Neural progenitor cell (in vitro differentiated cells): ENCODE measurements at regions not wholly inside any gene's neighbourhood (a gene's known extent, or its start where the extent isn't known, plus 50 kb on each side); places are given as distances from the start of the nearest gene placed in this dataset.

Experiments used
- DNase-seq: peaks from one replicate; pipeline ENCODE4 v3.0.0-alpha.2; 2016; ENCODE audit warnings: low spot score
- H2AFZ ChIP-seq: fragments of 200-600 bp; sonication (generic); replicated peaks from 2 replicates; pipeline ENCODE4 v1.6.1; 2016; ENCODE audit warnings: antibody characterized with exemption
- H3F3A ChIP-seq: fragments of 200-600 bp; sonication (generic); 2 replicates; pipeline ENCODE4 v1.6.1; 2016; ENCODE audit warnings: antibody characterized with exemption, low read depth
- H3K27ac ChIP-seq: fragments of 200-600 bp; sonication (generic); 2 replicates; pipeline ENCODE4 v1.5.1; 2016; ENCODE audit warnings: mild to moderate bottlenecking
- H3K27me3 ChIP-seq: fragments of 200-600 bp; sonication (generic); 2 replicates; pipeline ENCODE4 v1.6.1; 2016; ENCODE audit warnings: mild to moderate bottlenecking, moderate library complexity
- H3K36me3 ChIP-seq: fragments of 200-600 bp; sonication (generic); 2 replicates; pipeline ENCODE4 v1.5.1; 2016
- H3K4me1 ChIP-seq: fragments of 200-600 bp; sonication (generic); 2 replicates; pipeline ENCODE4 v1.6.1; 2016; ENCODE audit warnings: mixed run types
- H3K4me2 ChIP-seq: fragments of 200-600 bp; sonication (generic); 2 replicates; pipeline ENCODE4 v1.6.1; 2016
- H3K4me3 ChIP-seq: fragments of 200-600 bp; sonication (generic); 2 replicates; pipeline ENCODE4 v1.5.1; 2016
- H3K79me2 ChIP-seq: fragments of 200-600 bp; sonication (generic); 2 replicates; pipeline ENCODE4 v1.6.1; 2016; ENCODE audit warnings: low read depth
- H3K9ac ChIP-seq: fragments of 200-600 bp; sonication (generic); 2 replicates; pipeline ENCODE4 v1.6.1; 2016
- H3K9me3 ChIP-seq: fragments of 200-600 bp; sonication (generic); 2 replicates; pipeline ENCODE4 v1.5.1; 2016; ENCODE audit warnings: low read depth
- H4K20me1 ChIP-seq: fragments of 200-600 bp; sonication (generic); 2 replicates; pipeline ENCODE4 v1.6.1; 2016; ENCODE audit warnings: low read depth
- H3K27ac Mint-ChIP-seq: 3 replicates; pipeline ENCODE4 v1.8.0; 2021; ENCODE audit warnings: mixed read lengths
- H3K27me3 Mint-ChIP-seq: 2 replicates; pipeline ENCODE4 v1.8.0; 2022; ENCODE audit warnings: low read depth, mild to moderate bottlenecking, inconsistent platforms, moderate library complexity, mixed read lengths; ENCODE audit not compliant: insufficient read depth
- H3K36me3 Mint-ChIP-seq: 3 replicates; pipeline ENCODE4 v1.8.0; 2021; ENCODE audit warnings: mixed read lengths
- H3K4me1 Mint-ChIP-seq: 3 replicates; pipeline ENCODE4 v1.8.0; 2021; ENCODE audit warnings: mixed read lengths
- H3K4me3 Mint-ChIP-seq: 3 replicates; pipeline ENCODE4 v1.8.0; 2021; ENCODE audit warnings: mild to moderate bottlenecking, moderate library complexity, mixed read lengths
- H3K9me3 Mint-ChIP-seq: 3 replicates; pipeline ENCODE4 v1.8.0; 2020; ENCODE audit warnings: mixed read lengths
- EZH2 ChIP-seq: fragments of 200-600 bp; sonication (generic); IDR thresholded peaks from 2 replicates; pipeline ENCODE4 v1.6.1; 2017; ENCODE audit warnings: antibody characterized with exemption, mild to moderate bottlenecking, moderate library complexity
- EZH2phosphoT487 ChIP-seq: fragments of 200-600 bp; sonication (generic); IDR thresholded peaks from 2 replicates; pipeline ENCODE4 v1.6.1; 2017; ENCODE audit warnings: antibody characterized with exemption
- TF ChIP-seq, protein P1 (sequence below): fragments of 200-600 bp; sonication (generic); IDR thresholded peaks from 2 replicates; pipeline ENCODE4 v1.5.1; 2017; ENCODE audit warnings: antibody characterized with exemption, mild to moderate bottlenecking

DNA sequence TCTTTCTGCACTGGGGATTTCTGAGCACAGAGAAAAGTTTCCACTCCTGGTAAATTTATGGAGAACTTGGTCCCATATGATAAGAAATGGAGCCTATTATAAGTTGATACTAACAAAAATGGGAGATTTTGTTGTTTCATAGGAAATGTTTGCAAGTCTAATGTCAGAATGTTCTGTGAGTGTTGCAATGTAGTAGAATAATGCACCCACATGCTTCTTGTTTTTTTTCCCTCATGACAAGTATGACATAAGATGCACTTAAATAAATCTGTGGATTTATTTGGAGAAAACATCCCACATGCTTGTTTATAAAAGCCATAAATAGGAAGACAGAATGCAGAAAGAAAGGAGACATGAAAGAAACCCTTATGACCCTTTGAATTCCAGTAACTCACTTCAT is 50.8 kb upstream of the KCNJ6 start:
- no peak overlapping the region for H3K27ac Mint-ChIP-seq
- Histone ChIP-seq H3K9ac (no peak overlapping the region), H3F3A (no peaks in the 10 kb centered on the region), H3K4me1 (no peaks in the 10 kb centered on the region), H3K4me3 (no peak overlapping the region), H3K4me2 (no peak overlapping the region), H3K9me3 (no peaks in the 10 kb centered on the region), H3K79me2 (no peaks in the 10 kb centered on the region), H3K27me3 (no peaks in the 10 kb centered on the region), H2AFZ (no peak overlapping the region), H4K20me1 (no peaks in the 10 kb centered on the region), H3K36me3 (no peaks in the 10 kb centered on the region), H3K27ac (no peak overlapping the region)
- H3K4me1 Mint-ChIP-seq, result peaks cover 5% of the 10 kb centered on the region
- TF ChIP-seq, protein P1, sequence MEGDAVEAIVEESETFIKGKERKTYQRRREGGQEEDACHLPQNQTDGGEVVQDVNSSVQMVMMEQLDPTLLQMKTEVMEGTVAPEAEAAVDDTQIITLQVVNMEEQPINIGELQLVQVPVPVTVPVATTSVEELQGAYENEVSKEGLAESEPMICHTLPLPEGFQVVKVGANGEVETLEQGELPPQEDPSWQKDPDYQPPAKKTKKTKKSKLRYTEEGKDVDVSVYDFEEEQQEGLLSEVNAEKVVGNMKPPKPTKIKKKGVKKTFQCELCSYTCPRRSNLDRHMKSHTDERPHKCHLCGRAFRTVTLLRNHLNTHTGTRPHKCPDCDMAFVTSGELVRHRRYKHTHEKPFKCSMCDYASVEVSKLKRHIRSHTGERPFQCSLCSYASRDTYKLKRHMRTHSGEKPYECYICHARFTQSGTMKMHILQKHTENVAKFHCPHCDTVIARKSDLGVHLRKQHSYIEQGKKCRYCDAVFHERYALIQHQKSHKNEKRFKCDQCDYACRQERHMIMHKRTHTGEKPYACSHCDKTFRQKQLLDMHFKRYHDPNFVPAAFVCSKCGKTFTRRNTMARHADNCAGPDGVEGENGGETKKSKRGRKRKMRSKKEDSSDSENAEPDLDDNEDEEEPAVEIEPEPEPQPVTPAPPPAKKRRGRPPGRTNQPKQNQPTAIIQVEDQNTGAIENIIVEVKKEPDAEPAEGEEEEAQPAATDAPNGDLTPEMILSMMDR, result no peak
- TF ChIP-seq EZH2phosphoT487 (no peak), EZH2 (no peak)
- H3K4me3 Mint-ChIP-seq, result no peak overlapping the region
- H3K9me3 Mint-ChIP-seq, result no peaks in the 10 kb centered on the region
- peaks cover 6% of the 10 kb centered on the region for H3K27me3 Mint-ChIP-seq
- H3K36me3 Mint-ChIP-seq, result no peaks in the 10 kb centered on the region
- DNase-seq, result no peak

DNA sequence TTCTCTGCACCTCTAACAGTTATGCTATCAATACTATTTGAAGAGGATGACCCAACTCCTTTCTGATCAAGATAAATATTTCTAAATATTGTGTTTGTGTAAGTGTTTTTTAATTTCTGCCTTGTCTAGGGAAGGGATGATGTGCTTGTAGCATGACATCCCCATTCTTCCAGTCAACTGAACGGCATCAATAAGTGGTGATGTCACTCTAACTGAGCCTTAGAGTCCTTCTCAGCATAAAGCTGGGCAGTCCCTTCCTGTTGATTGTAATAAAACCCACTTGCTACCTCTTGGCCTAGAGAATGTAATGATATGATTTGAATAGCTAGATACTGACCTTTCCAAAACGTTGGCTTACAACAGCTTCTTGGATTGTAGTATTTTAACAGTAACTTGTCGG is 52.5 kb upstream of the KCNJ6 start:
- Histone ChIP-seq H2AFZ (no peak overlapping the region), H3K27me3 (no peaks in the 10 kb centered on the region), H3K79me2 (no peaks in the 10 kb centered on the region), H3K9me3 (no peaks in the 10 kb centered on the region), H3F3A (no peaks in the 10 kb centered on the region), H3K9ac (no peak overlapping the region), H3K4me1 (no peaks in the 10 kb centered on the region), H3K4me2 (no peak overlapping the region), H3K36me3 (no peaks in the 10 kb centered on the region), H3K27ac (no peak overlapping the region), H3K4me3 (no peak overlapping the region), H4K20me1 (no peaks in the 10 kb centered on the region)
- no peak overlapping the region for H3K27ac Mint-ChIP-seq
- no peaks in the 10 kb centered on the region for H3K9me3 Mint-ChIP-seq
- H3K4me1 Mint-ChIP-seq, result peaks cover 5% of the 10 kb centered on the region
- no peak for TF ChIP-seq EZH2phosphoT487
- TF ChIP-seq, protein P1, result no peak
- TF ChIP-seq EZH2, result no peak
- H3K36me3 Mint-ChIP-seq, result no peaks in the 10 kb centered on the region
- no peak for DNase-seq
- no peak overlapping the region for H3K4me3 Mint-ChIP-seq
- peaks cover 6% of the 10 kb centered on the region for H3K27me3 Mint-ChIP-seq

DNA sequence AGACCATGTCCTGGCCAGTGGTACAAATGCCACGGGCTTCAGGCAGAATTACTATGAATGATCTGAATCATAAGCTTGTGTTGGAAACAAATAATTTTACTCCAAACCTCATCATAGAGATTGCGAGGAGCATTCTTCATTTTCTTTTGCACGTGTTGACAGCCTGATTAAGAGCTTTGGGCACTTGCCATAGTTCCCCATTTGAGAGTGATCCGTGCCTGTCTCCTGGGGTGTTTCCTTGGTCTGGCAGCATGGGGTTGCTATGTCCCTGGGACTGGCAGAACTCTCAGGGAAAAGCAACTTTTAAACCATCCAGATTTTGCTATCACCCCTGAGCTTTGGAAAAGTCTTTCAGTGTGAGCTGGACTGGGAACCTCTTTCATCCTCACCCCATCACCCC is 54.3 kb upstream of the KCNJ6 start:
- Histone ChIP-seq H3K9ac (no peak overlapping the region), H3K27me3 (no peaks in the 10 kb centered on the region), H3K4me2 (no peak overlapping the region), H3K36me3 (no peaks in the 10 kb centered on the region), H2AFZ (no peak overlapping the region), H3K4me3 (no peak overlapping the region), H3K9me3 (no peaks in the 10 kb centered on the region), H3K4me1 (no peaks in the 10 kb centered on the region), H3F3A (no peaks in the 10 kb centered on the region), H4K20me1 (no peaks in the 10 kb centered on the region), H3K79me2 (no peaks in the 10 kb centered on the region), H3K27ac (no peak overlapping the region)
- no peak for DNase-seq
- TF ChIP-seq EZH2phosphoT487 (no peak), EZH2 (no peak)
- TF ChIP-seq, protein P1, result no peak
- Mint-ChIP-seq H3K27me3 (peaks cover 6% of the 10 kb centered on the region), H3K4me1 (peaks cover 5% of the 10 kb centered on the region), H3K4me3 (no peak overlapping the region), H3K36me3 (no peaks in the 10 kb centered on the region), H3K9me3 (no peaks in the 10 kb centered on the region), H3K27ac (no peak overlapping the region)
